ENCODE measurements at regions not wholly inside any gene's neighbourhood (a gene's known extent, or its start where the extent isn't known, plus 50 kb on each side); places are given as distances from the start of the nearest gene placed in this dataset.

DNA sequence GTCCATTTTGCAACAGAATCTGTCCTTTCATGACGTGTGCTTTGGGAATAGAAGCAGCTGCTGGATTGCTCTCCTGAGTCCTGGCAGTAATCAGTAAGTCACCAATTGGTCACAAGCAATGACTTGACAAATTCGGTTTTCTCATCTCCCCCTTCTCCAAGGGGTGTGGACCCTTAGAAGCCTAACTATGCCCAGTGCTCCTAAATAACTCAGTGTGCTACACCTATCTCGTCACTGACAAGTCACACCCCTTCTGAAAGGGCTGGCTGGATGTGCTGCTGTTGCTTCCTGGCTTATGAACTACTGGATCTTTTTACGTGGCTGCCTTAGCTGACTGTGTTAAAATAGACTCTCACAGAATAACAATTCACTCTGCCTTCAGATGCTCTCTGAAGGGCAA is 1351.5 kb downstream of the ZPLD1 start:
- peak overlapping the region; percentile 65 for H4K5ac ChIP-seq (ENCODE audit: insufficient read length, low read depth, low read length)
- H3K4ac ChIP-seq (ENCODE audit: low read depth, low read length) = no peak overlapping the region
- H2BK12ac ChIP-seq (ENCODE audit: insufficient read length, low read depth, low read length) = no peak overlapping the region
- H4K8ac ChIP-seq (replicated peaks; ENCODE audit: insufficient read length, low read depth, low read length) = no peak overlapping the region
- DNase-seq = peak; percentile 22
- Mint-ChIP-seq H3K27ac (no peak overlapping the region), H3K4me3 (no peak overlapping the region), H3K36me3 (ENCODE audit: insufficient read depth in 1 of 3, low read depth in 3 of 3) (no peaks in the 10 kb centered on the region), H3K27me3 (ENCODE audit: low read depth) (no peaks in the 10 kb centered on the region), H3K4me1 (0 out of 4 replicates have a peak, but pooled peaks cover 0 to 3% of the 10 kb centered on the region in 2 experiments), H3K9me3 (no peaks in the 10 kb centered on the region)
- H2BK120ac ChIP-seq (ENCODE audit: low read depth, low read length, poor library complexity, severe bottlenecking) = no peak overlapping the region
- H2BK20ac ChIP-seq (ENCODE audit: low read depth, low read length, poor library complexity, severe bottlenecking) = no peak overlapping the region
- peak overlapping the region; percentile 27 for H3K18ac ChIP-seq (ENCODE audit: insufficient read length, low read depth, low read length)
- no peaks in the 10 kb centered on the region for H3K79me2 ChIP-seq (ENCODE audit: insufficient read depth, low read length)
- H3T11ph ChIP-seq (ENCODE audit: low read length) = no peak overlapping the region
- H3K56ac ChIP-seq (ENCODE audit: insufficient read length, low read depth, low read length) = no peak overlapping the region
- TF ChIP-seq, protein P1, sequence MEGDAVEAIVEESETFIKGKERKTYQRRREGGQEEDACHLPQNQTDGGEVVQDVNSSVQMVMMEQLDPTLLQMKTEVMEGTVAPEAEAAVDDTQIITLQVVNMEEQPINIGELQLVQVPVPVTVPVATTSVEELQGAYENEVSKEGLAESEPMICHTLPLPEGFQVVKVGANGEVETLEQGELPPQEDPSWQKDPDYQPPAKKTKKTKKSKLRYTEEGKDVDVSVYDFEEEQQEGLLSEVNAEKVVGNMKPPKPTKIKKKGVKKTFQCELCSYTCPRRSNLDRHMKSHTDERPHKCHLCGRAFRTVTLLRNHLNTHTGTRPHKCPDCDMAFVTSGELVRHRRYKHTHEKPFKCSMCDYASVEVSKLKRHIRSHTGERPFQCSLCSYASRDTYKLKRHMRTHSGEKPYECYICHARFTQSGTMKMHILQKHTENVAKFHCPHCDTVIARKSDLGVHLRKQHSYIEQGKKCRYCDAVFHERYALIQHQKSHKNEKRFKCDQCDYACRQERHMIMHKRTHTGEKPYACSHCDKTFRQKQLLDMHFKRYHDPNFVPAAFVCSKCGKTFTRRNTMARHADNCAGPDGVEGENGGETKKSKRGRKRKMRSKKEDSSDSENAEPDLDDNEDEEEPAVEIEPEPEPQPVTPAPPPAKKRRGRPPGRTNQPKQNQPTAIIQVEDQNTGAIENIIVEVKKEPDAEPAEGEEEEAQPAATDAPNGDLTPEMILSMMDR (conservative IDR thresholded peaks at IDR 0.05) = no peak
- no peak overlapping the region for H2BK15ac ChIP-seq (ENCODE audit: low read depth, low read length)
- no peaks in the 10 kb centered on the region for H3K4me1 ChIP-seq (ENCODE audit: insufficient read depth, low read length)
- no peaks in the 10 kb centered on the region for H4K20me1 ChIP-seq (ENCODE audit: control insufficient read depth, insufficient read depth, insufficient read length)
- H2AK5ac ChIP-seq (ENCODE audit: insufficient read length, low read length) = no peak overlapping the region
- no peak overlapping the region for H3K23ac ChIP-seq (ENCODE audit: insufficient read length, low read depth, low read length)
- no peaks in the 10 kb centered on the region for H3K9me3 ChIP-seq (ENCODE audit: control insufficient read depth, low read depth, low read length)
- no peak overlapping the region for H3K9ac ChIP-seq (ENCODE audit: extremely low read depth, insufficient read length, low read length)
- no peaks in the 10 kb centered on the region for H3K23me2 ChIP-seq (ENCODE audit: insufficient read length, low read depth, low read length, poor library complexity, severe bottlenecking)
- no peaks in the 10 kb centered on the region for H3K27me3 ChIP-seq (ENCODE audit: insufficient read depth, low read length)
- H4K91ac ChIP-seq (ENCODE audit: insufficient read length, low read depth, low read length) = no peak overlapping the region
- no peak overlapping the region for H2AFZ ChIP-seq (ENCODE audit: low read length)
- no peak overlapping the region for H3K4me2 ChIP-seq (ENCODE audit: insufficient read depth, insufficient read length, low read length)
- no peak overlapping the region for H2BK5ac ChIP-seq (ENCODE audit: insufficient read length, low read length)
- WGBS (ENCODE audit: extremely low coverage, insufficient read length, low lambda C conversion rate) = no CpG with 5 or more reads among the region's 4 CpGs
- H3K79me1 ChIP-seq (ENCODE audit: insufficient read depth, low read depth, low read length, poor library complexity, severe bottlenecking) = no peaks in the 10 kb centered on the region
- H3K27ac ChIP-seq (ENCODE audit: insufficient read length, low read depth, low read length) = no peak overlapping the region
- H3K14ac ChIP-seq (ENCODE audit: insufficient read depth, low read length) = no peak overlapping the region
